IMR-90 (cell line): ENCODE measurements at regions not wholly inside any gene's neighbourhood (a gene's known extent, or its start where the extent isn't known, plus 50 kb on each side); places are given as distances from the start of the nearest gene placed in this dataset.

Experiments used
- ATAC-seq: fragments of 200-7000 bp; cut with Tn5 transposase; 2 replicates; pipeline ENCODE4 v1.9.1; 2020; ENCODE audit warnings: low read depth, mild to moderate bottlenecking, moderate library complexity
- BruUV-seq: library from RNA; stranded (reverse); fragments of 400-500 nt; replicated peaks from 2 replicates; lab custom pipeline; 2021; lab: Mats Ljungman, UMichigan
- CTCF ChIA-PET: fragments of 300-600 bp; formaldehyde crosslinking; extraction: SDS; loops from one replicate; lab custom pipeline; 2021; ENCODE audit warnings: antibody characterized with exemption; lab: Yijun Ruan, JAX
- POLR2A ChIA-PET: fragments of 300-600 bp; sonication (Branson Sonifier 250); formaldehyde crosslinking; loops from one replicate; lab custom pipeline; 2022; ENCODE audit warnings: antibody characterized with exemption; ENCODE audit not compliant: unreplicated experiment; lab: Charles Lee
- DNase-seq: peaks from one replicate; pipeline ENCODE4 v3.0.0; 2013
- H2AFZ ChIP-seq: replicated peaks from 2 replicates; pipeline ENCODE3; 2013; ENCODE audit warnings: low read length, mild to moderate bottlenecking; ENCODE audit not compliant: poor library complexity
- H2AK5ac ChIP-seq: 2 replicates; pipeline ENCODE4 v1.6.1; 2013; ENCODE audit warnings: low read depth, low read length, inconsistent platforms
- H2AK9ac ChIP-seq: replicated peaks from 2 replicates; pipeline ENCODE3; 2013; ENCODE audit warnings: mild to moderate bottlenecking, low read depth, low read length, moderate library complexity; ENCODE audit not compliant: poor library complexity
- H2BK120ac ChIP-seq: 2 replicates; pipeline ENCODE4 v1.6.1; 2013; ENCODE audit warnings: low read depth, low read length, inconsistent platforms
- H2BK15ac ChIP-seq: 3 replicates; pipeline ENCODE4 v1.6.1; 2013; ENCODE audit warnings: low read depth, low read length, inconsistent platforms
- H2BK20ac ChIP-seq: 2 replicates; pipeline ENCODE4 v1.6.1; 2013; ENCODE audit warnings: low read depth, mild to moderate bottlenecking, inconsistent platforms, low read length, moderate library complexity
- H2BK5ac ChIP-seq: 2 replicates; pipeline ENCODE4 v1.6.1; 2013; ENCODE audit warnings: mild to moderate bottlenecking, low read depth, low read length, inconsistent platforms; ENCODE audit not compliant: poor library complexity, severe bottlenecking
- H3K14ac ChIP-seq: replicated peaks from 2 replicates; pipeline ENCODE4 v1.6.1; 2013; ENCODE audit warnings: low read depth, low read length, inconsistent platforms
- H3K18ac ChIP-seq: 2 replicates; pipeline ENCODE4 v1.6.1; 2013; ENCODE audit warnings: low read depth, low read length, control low read depth
- H3K23ac ChIP-seq: 2 replicates; pipeline ENCODE4 v1.6.1; 2013; ENCODE audit warnings: low read depth, low read length, inconsistent platforms
- H3K27ac ChIP-seq: 2 replicates; pipeline ENCODE4 v1.5.1; 2013; ENCODE audit warnings: mild to moderate bottlenecking, control low read depth, low read length; ENCODE audit not compliant: insufficient read depth
- H3K27me3 ChIP-seq: 2 replicates; pipeline ENCODE4 v1.6.1; 2013; ENCODE audit warnings: low read length; ENCODE audit not compliant: control insufficient read depth, insufficient read depth
- H3K36me3 ChIP-seq: 2 replicates; pipeline ENCODE4 v1.6.1; 2013; ENCODE audit warnings: low read length, mixed read lengths; ENCODE audit not compliant: control insufficient read depth, insufficient read depth
- H3K4ac ChIP-seq: 2 replicates; pipeline ENCODE4 v1.6.1; 2013; ENCODE audit warnings: low read depth, low read length, inconsistent platforms
- H3K4me1 ChIP-seq: 2 replicates; pipeline ENCODE4 v1.6.1; 2013; ENCODE audit warnings: low read length, mixed read lengths; ENCODE audit not compliant: control insufficient read depth, insufficient read depth
- H3K4me2 ChIP-seq: 2 replicates; pipeline ENCODE4 v1.6.1; 2013; ENCODE audit warnings: low read depth, mild to moderate bottlenecking, control low read depth, low read length, moderate library complexity
- H3K4me3 ChIP-seq: 2 replicates; pipeline ENCODE4 v1.5.1; 2013; ENCODE audit warnings: low read depth, mild to moderate bottlenecking, control low read depth, low read length, moderate library complexity; ENCODE audit not compliant: insufficient read depth
- H3K56ac ChIP-seq: 2 replicates; pipeline ENCODE4 v1.6.1; 2013; ENCODE audit warnings: low read length, inconsistent platforms; ENCODE audit not compliant: insufficient read depth; ENCODE audit errors: extremely low read depth
- H3K79me1 ChIP-seq, 2 experiments: 2 replicates each; pipeline ENCODE4 v1.6.1; 2013; ENCODE audit warnings: low read length in 2 of 2, inconsistent platforms in 1 of 2, low read depth in 1 of 2
- H3K9ac ChIP-seq: 2 replicates; pipeline ENCODE4 v1.6.1; 2013; ENCODE audit warnings: low read depth, low read length, control low read depth
- H3K9me1 ChIP-seq: 2 replicates; pipeline ENCODE4 v1.6.1; 2013; ENCODE audit warnings: low read length, inconsistent platforms; ENCODE audit not compliant: insufficient read depth
- H3K9me3 ChIP-seq: 2 replicates; pipeline ENCODE4 v1.6.1; 2013; ENCODE audit warnings: low read length; ENCODE audit not compliant: control insufficient read depth, insufficient read depth
- H4K20me1 ChIP-seq: 2 replicates; pipeline ENCODE4 v1.6.1; 2013; ENCODE audit warnings: low read length, inconsistent platforms; ENCODE audit not compliant: insufficient read depth
- H4K5ac ChIP-seq: 2 replicates; pipeline ENCODE4 v1.6.1; 2013; ENCODE audit warnings: mild to moderate bottlenecking, low read depth, low read length, control low read depth
- H4K8ac ChIP-seq, 2 experiments: 2 replicates each; pipeline ENCODE4 v1.6.1; 2013; ENCODE audit warnings: low read depth in 2 of 2, low read length in 2 of 2, control low read depth in 1 of 2, inconsistent platforms in 1 of 2
- H4K91ac ChIP-seq: 2 replicates; pipeline ENCODE4 v1.6.1; 2013; ENCODE audit warnings: low read depth, low read length, inconsistent platforms; ENCODE audit not compliant: insufficient read depth
- BHLHE40 ChIP-seq: fragments of 150-350 bp; IDR thresholded peaks from 2 replicates; pipeline ENCODE4 v1.6.1; 2016; ENCODE audit warnings: mild to moderate bottlenecking, low read depth, low read length
- MAZ ChIP-seq: IDR thresholded peaks from 2 replicates; pipeline ENCODE4 v1.6.1; 2012; ENCODE audit warnings: low read depth, mild to moderate bottlenecking, low read length, improper control_type of control experiment, moderate library complexity, borderline replicate concordance
- WGBS, 2 experiments: methylation state at CpG; one replicate each; pipeline versions ENCODE4 v1.1.5 to v1.1.7; 2013; ENCODE audit warnings: missing lambda C conversion rate in 2 of 2; ENCODE audit not compliant: insufficient read length in 1 of 2; ENCODE audit errors: extremely low coverage in 2 of 2; 5-methylcytosine and 5-hydroxymethylcytosine counted together
- dilution Hi-C: fragments of 300-500 bp; cut with HindIII; formaldehyde crosslinking; loops from one replicate; pipeline ENCODE4 v1.14.3; 2018; ENCODE audit warnings: low sequenced_read_pairs; ENCODE audit not compliant: unreplicated experiment
- in situ Hi-C: fragments of 300-500 bp; cut with MboI; formaldehyde crosslinking; loops from 3 replicates; pipeline ENCODE4 v1.14.3; 2019; ENCODE audit warnings: low sequenced_read_pairs, inconsistent platforms, mixed read lengths
- intact Hi-C: fragments of 100-400 bp; cut with micrococcal nuclease; formaldehyde crosslinking; loops from 2 replicates; pipeline ENCODE4 v1.10.0; 2022

- Histone ChIP-seq H3K36me3 (no peaks in the 10 kb centered on the region), H2BK20ac (no peak overlapping the region), H2BK120ac (no peak overlapping the region), H3K4me3 (no peak overlapping the region), H3K23ac (no peak overlapping the region), H3K9ac (no peak overlapping the region), H4K8ac (no peak overlapping the region), H2BK5ac (no peak overlapping the region), H3K4me2 (no peak overlapping the region), H2AK5ac (no peak overlapping the region), H3K4me1 (no peaks in the 10 kb centered on the region), H3K4ac (no peak overlapping the region), H3K79me1 (no peaks in the 10 kb centered on the region), H3K14ac (no peak overlapping the region), H3K27me3 (no peaks in the 10 kb centered on the region), H2BK15ac (no peak overlapping the region), H2AK9ac (no peak overlapping the region), H4K20me1 (no peaks in the 10 kb centered on the region), H3K27ac (no peak overlapping the region), H4K5ac (no peak overlapping the region), H3K9me3 (peaks cover 1% of the 10 kb centered on the region; the same call in 1 of the 2 replicates), H3K18ac (no peak overlapping the region), H2AFZ (no peak overlapping the region), H3K9me1 (no peaks in the 10 kb centered on the region), H4K91ac (no peak overlapping the region), H3K56ac (no peak overlapping the region)
- TF ChIP-seq BHLHE40 = no peak
- no peak for TF ChIP-seq MAZ
- no TSS peak for BruUV-seq
- DNase-seq = no peak
- ChIA-PET CTCF (no interaction called here), POLR2A (no interaction called here)
- intact Hi-C loops = no loop called here
- WGBS, 2 experiments = no CpG with 5 or more reads among the region's 2 CpGs
- no peak for ATAC-seq
- in situ Hi-C loops = no loop called here
- dilution Hi-C loops = no loop called here
These were observed 1396.8 kb downstream of the LRRC4C start for GRCh38 chr11:40062616-40063015.
